ENCODE measurements at regions not wholly inside any gene's neighbourhood (a gene's known extent, or its start where the extent isn't known, plus 50 kb on each side); places are given as distances from the start of the nearest gene placed in this dataset.

- DNase-seq: no peak
These were observed 1623.2 kb upstream of the PABPC4L start for GRCh38 chr4:135824759-135825296.

- no peak for DNase-seq
These were observed 1603.2 kb upstream of the PABPC4L start for GRCh38 chr4:135804785-135805184.

GRCh38 chr4:135777361-135777760 lies 1575.8 kb upstream of the PABPC4L start:
- DNase-seq: peak; percentile 10

GRCh38 chr4:135775909-135776308 lies 1574.3 kb upstream of the PABPC4L start:
- DNase-seq: no peak

- no peak for DNase-seq
These were observed 1568.9 kb upstream of the PABPC4L start for GRCh38 chr4:135770505-135770904.

GRCh38 chr4:135744928-135745327 lies 1543.3 kb upstream of the PABPC4L start:
- DNase-seq: no peak

- DNase-seq: no peak
These were observed 1540.0 kb upstream of the PABPC4L start for GRCh38 chr4:135741583-135741982.

GRCh38 chr4:135739354-135739753 lies 1537.8 kb upstream of the PABPC4L start:
- DNase-seq: no peak

- DNase-seq: no peak
These were observed 1533.9 kb upstream of the PABPC4L start for GRCh38 chr4:135735512-135735911.

GRCh38 chr4:135732448-135732847 lies 1530.9 kb upstream of the PABPC4L start:
- DNase-seq: no peak

GRCh38 chr4:135731682-135732081 lies 1530.1 kb upstream of the PABPC4L start:
- no peak for DNase-seq

- DNase-seq: no peak
These were observed 1522.8 kb upstream of the PABPC4L start for GRCh38 chr4:135724421-135724820.

GRCh38 chr4:135718019-135718418 lies 1516.4 kb upstream of the PABPC4L start:
- no peak for DNase-seq

GRCh38 chr4:135705343-135705742 lies 1503.8 kb upstream of the PABPC4L start:
- DNase-seq: no peak

GRCh38 chr4:135694066-135694465 lies 1492.5 kb upstream of the PABPC4L start:
- DNase-seq: no peak

- no peak for DNase-seq
These were observed 1482.4 kb upstream of the PABPC4L start for GRCh38 chr4:135684001-135684400.

GRCh38 chr4:135672202-135672601 lies 1470.6 kb upstream of the PABPC4L start:
- no peak for DNase-seq

GRCh38 chr4:135670548-135670947 lies 1469.0 kb upstream of the PABPC4L start:
- DNase-seq: no peak
